Gastrocnemius medialis (tissue), 4 donors: ENCODE measurements at regions not wholly inside any gene's neighbourhood (a gene's known extent, or its start where the extent isn't known, plus 50 kb on each side); places are given as distances from the start of the nearest gene placed in this dataset.

ENCODE experiments used
- ATAC-seq, 2 donors: fragments of 150-250 bp; one replicate each; pipeline ENCODE4 v1.9.1; 2016
- DNase-seq, 2 donors: peaks; one replicate each; pipeline ENCODE4 v3.0.0-alpha.2; 2019
- H3K27ac ChIP-seq, 4 donors: fragments of 200-600 bp; sonication (generic); 1 replicate in 1 of 4; 2 replicates in 3 of 4; pipeline ENCODE4 v1.5.1; 2016 to 2018; ENCODE audit warnings: mild to moderate bottlenecking in 2 of 4, moderate library complexity in 1 of 4
- H3K27me3 ChIP-seq, 3 donors: fragments of 200-600 bp; sonication (generic) in 2 of 3; 1 replicate in 1 of 3; 2 replicates in 2 of 3; pipeline versions ENCODE4 v1.5.1 to v1.6.0; 2016 to 2019; ENCODE audit warnings: mild to moderate bottlenecking in 1 of 3, moderate library complexity in 1 of 3
- H3K36me3 ChIP-seq, 2 donors: fragments of 200-600 bp; sonication (generic) in 1 of 2; one replicate each; pipeline ENCODE4 v1.5.1; 2017 to 2018
- H3K4me1 ChIP-seq, 2 donors: fragments of 200-600 bp; sonication (generic) in 1 of 2; one replicate each; pipeline ENCODE4 v1.5.1; 2016 to 2017; ENCODE audit warnings: mild to moderate bottlenecking in 2 of 2
- H3K4me3 ChIP-seq, 4 donors: fragments of 200-600 bp; sonication (generic) in 3 of 4; 1 replicate in 1 of 4; 2 replicates in 3 of 4; pipeline ENCODE4 v1.5.1; 2016 to 2019; ENCODE audit warnings: mild to moderate bottlenecking in 2 of 4
- H3K9me3 ChIP-seq, 3 donors: fragments of 200-600 bp; sonication (generic) in 2 of 3; 1 replicate in 1 of 3; 2 replicates in 2 of 3; pipeline ENCODE4 v1.5.1; 2016 to 2019
- CTCF ChIP-seq, 5 experiments: fragments of 450-650 bp in 3 of 5; fragments of 200-600 bp in 2 of 5; sonication (generic) in 2 of 5; IDR thresholded peaks in 4 of 5; conservative IDR thresholded peaks in 1 of 5; 1 replicate in 4 of 5; 2 replicates in 1 of 5; pipeline ENCODE4 v1.5.1; 2016 to 2019; ENCODE audit warnings: antibody characterized with exemption in 5 of 5, mild to moderate bottlenecking in 3 of 5, moderate library complexity in 3 of 5
- POLR2A ChIP-seq, 2 donors: fragments of 450-650 bp; IDR thresholded peaks; one replicate each; pipeline ENCODE4 v1.6.1; 2017; ENCODE audit warnings: antibody characterized with exemption in 2 of 2, mild to moderate bottlenecking in 2 of 2, moderate library complexity in 2 of 2
- in situ Hi-C, 4 donors: fragments of 200-750 bp; cut with MboI; loops; one replicate each; pipeline versions ENCODE4 v1.15.0 to v1.8.0; 2017; ENCODE audit warnings: low sequenced_read_pairs in 4 of 4
- intact Hi-C: fragments of 100-400 bp; cut with DNase I; formaldehyde crosslinking; loops from one replicate; pipeline ENCODE4 v1.15.1; 2023; ENCODE audit warnings: low total_unique reads

- intact Hi-C loops (no loop called here), in situ Hi-C loops (loop anchor here in 1 of 4 donors (25.0 kb wide), 1 partner anchor 628 kb away; no protein-coding TSS in a partner anchor)
- no peak for DNase-seq
Observed at GRCh38 chr3:24958910-24959447, 464.3 kb upstream of the THRB start.

GRCh38 chr3:24963762-24964625 lies 464.1 kb upstream of the RARB start:
- intact Hi-C loops (loop anchor here (5.0 kb wide), 1 partner anchor 628 kb away; no protein-coding TSS in a partner anchor), in situ Hi-C loops (loop anchor here in 1 of 4 donors (25.0 kb wide), 1 partner anchor 623 kb away; no protein-coding TSS in a partner anchor)
- Histone ChIP-seq H3K4me1 (no peaks in the 10 kb centered on the region), H3K27ac (no peak overlapping the region), H3K9me3 (no peaks in the 10 kb centered on the region), H3K4me3 (no peak overlapping the region), H3K27me3 (no peaks in the 10 kb centered on the region), H3K36me3 (no peaks in the 10 kb centered on the region)
- DNase-seq (no peak), ATAC-seq (no peak)
- TF ChIP-seq POLR2A (IDR thresholded peaks at IDR 0.05) (no peak), CTCF (IDR thresholded peaks at IDR 0.05 in 4 of 5, conservative IDR thresholded peaks at IDR 0.05 in 1 of 5) (peak in 4 of 5 experiments; percentile 12 to 46 (median 28))

More at GRCh38 chr3:24958910-24959447, 464.3 kb upstream of the THRB start:
- Histone ChIP-seq H3K4me3 (no peak overlapping the region), H3K27ac (no peak overlapping the region), H3K9me3 (no peaks in the 10 kb centered on the region), H3K36me3 (no peaks in the 10 kb centered on the region), H3K4me1 (no peaks in the 10 kb centered on the region), H3K27me3 (no peaks in the 10 kb centered on the region)
- ATAC-seq, result no peak
- TF ChIP-seq CTCF (IDR thresholded peaks at IDR 0.05 in 4 of 5, conservative IDR thresholded peaks at IDR 0.05 in 1 of 5) (no peak), POLR2A (IDR thresholded peaks at IDR 0.05) (no peak)

- DNase-seq, result no peak
- Histone ChIP-seq H3K9me3 (no peaks in the 10 kb centered on the region), H3K27ac (no peak overlapping the region), H3K4me3 (no peak overlapping the region), H3K27me3 (no peaks in the 10 kb centered on the region), H3K36me3 (no peaks in the 10 kb centered on the region), H3K4me1 (no peaks in the 10 kb centered on the region)
- no peak for TF ChIP-seq CTCF (IDR thresholded peaks at IDR 0.05 in 4 of 5, conservative IDR thresholded peaks at IDR 0.05 in 1 of 5)
- TF ChIP-seq POLR2A (IDR thresholded peaks at IDR 0.05), result no peak
- in situ Hi-C loops, result loop anchor here in 1 of 4 donors (25.0 kb wide), 1 partner anchor 621 kb away; no protein-coding TSS in a partner anchor
- no peak for ATAC-seq
- intact Hi-C loops, result no loop called here
Observed at GRCh38 chr3:24965706-24966385, 462.2 kb upstream of the RARB start.

- Histone ChIP-seq H3K9me3 (no peaks in the 10 kb centered on the region), H3K4me1 (no peaks in the 10 kb centered on the region), H3K27ac (no peak overlapping the region), H3K4me3 (no peak overlapping the region), H3K27me3 (no peaks in the 10 kb centered on the region), H3K36me3 (no peaks in the 10 kb centered on the region)
- in situ Hi-C loops (loop anchor here in 1 of 4 donors (25.0 kb wide), 1 partner anchor 619 kb away; no protein-coding TSS in a partner anchor), intact Hi-C loops (no loop called here)
- DNase-seq (no peak), ATAC-seq (no peak)
- TF ChIP-seq CTCF (IDR thresholded peaks at IDR 0.05 in 4 of 5, conservative IDR thresholded peaks at IDR 0.05 in 1 of 5) (no peak), POLR2A (IDR thresholded peaks at IDR 0.05) (no peak)
Observed at GRCh38 chr3:24968036-24968435, 460.0 kb upstream of the RARB start.
